SKM-1 (cell line): ENCODE measurements at regions not wholly inside any gene's neighbourhood (a gene's known extent, or its start where the extent isn't known, plus 50 kb on each side); places are given as distances from the start of the nearest gene placed in this dataset.
"Not testable (repeated sequence)": the region's sequence is repeated elsewhere in the genome, so short reads cannot be mapped to it uniquely, and the experiment has no call there.

Source experiments
- DNase-seq: peaks from one replicate; lab custom pipeline; 2025; ENCODE audit not compliant: unreplicated experiment; lab: John Stamatoyannopoulos, UW

DNA sequence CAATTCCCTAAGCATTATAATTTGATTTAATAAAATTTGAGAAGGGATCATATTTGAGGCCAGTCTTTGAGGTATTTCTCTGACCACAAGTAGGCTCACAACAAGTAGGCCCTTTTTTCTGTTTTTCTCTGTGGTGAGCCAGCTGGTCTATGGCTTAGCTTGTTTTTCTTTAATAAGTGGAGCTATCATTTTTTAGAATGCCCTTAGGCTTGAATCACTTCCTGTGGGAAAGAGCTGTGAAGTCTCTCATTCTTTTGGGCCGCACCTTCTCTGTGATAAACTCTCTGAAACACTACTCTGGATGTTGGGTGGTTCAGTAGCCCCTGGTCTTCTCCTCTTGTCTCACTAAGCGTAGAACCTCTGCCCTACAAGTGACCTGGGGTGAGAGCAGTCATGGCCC is 235.9 kb downstream of the SUCLG1 start:
- DNase-seq, result no peak

DNA sequence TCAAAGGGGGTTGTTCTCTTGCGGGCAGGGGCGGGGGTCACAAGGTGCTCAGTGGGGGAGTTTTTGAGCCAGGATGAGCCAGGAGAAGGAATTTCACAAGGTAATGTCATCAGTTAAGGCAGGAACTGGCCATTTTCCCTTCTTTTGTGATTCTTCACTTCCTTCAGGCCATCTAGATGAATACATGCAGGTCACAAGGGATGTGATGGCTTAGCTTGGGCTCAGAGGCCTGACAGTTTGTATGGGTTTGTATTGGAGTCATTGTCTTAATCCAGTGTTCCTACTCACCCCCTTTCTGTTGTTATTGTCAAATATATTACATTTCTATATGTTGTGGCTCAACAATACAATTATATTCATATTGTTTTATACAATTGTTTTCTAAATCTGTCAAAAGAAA is 238.0 kb downstream of the SUCLG1 start:
- not testable (repeated sequence) for DNase-seq

DNA sequence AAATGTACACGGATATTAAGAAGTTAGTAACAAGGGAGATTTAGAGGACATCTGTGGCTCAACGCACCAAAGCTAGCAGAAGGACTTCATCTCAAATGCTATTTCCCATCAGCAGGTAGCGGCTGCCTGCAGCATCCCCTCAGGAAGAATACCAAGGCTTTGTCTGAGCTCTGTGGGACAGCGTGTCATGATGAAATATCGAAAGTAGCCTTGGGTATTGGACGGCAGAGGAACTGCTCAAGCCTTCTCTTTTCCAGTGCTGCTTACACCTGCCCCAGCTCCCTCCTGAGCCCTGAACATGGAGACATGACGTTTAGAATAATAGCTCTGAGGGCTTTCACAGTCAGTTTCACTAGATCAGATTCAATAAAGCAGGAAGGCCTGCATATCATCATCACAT is 241.6 kb downstream of the SUCLG1 start:
- DNase-seq, result no peak

DNA sequence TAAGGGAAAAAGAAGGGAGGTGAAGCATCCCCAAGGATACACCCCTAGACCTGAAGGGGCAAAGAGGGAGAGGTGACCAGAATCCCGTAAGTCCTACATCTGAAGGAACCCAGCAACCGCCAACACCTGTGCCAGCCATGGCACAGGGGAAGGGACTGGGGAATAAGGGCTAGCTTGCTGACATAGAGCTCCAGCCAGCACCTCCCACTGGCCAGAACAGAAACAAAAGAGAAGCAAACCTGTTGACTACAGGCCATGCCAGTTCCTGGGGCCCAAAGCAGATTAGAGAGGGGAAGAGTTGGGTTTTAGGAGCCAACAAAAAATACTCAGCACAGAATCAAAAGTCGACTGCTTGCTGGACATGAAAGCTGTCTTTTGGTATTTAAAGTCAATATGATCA is 244.6 kb downstream of the SUCLG1 start:
- DNase-seq, result no peak

DNA sequence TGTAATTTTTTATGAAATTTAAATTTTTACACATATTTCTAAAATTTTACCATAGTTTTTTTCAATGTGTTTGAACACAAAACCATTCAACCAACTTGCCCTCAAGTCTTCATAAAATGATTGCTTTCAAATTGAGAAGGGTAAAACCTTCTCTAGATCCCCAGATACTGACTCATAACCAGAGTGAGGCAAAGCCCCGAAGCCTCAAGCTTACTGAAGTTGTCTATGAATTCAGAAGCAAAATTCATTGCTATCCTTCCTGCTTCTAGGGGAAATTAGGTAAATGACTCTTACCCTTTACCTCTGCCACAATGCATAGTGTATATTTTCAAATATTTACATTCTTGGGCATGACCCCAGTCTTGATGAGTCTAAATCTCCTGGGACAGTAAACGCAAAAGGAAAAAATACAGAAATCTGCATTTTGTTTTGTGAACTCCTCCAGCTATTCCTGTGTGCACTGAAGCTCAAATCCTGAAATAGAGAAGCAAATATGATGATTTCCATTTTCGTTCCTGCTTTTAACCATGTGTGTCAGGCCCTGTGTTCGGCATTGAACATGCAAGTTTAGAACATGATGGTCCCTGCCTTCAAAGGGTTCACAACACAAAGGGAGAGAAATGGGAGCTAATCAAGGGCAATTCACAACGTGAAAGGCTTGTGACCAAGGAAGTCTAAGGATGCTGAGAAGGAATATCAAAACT is 246.3 kb downstream of the SUCLG1 start:
- no peak for DNase-seq

DNA sequence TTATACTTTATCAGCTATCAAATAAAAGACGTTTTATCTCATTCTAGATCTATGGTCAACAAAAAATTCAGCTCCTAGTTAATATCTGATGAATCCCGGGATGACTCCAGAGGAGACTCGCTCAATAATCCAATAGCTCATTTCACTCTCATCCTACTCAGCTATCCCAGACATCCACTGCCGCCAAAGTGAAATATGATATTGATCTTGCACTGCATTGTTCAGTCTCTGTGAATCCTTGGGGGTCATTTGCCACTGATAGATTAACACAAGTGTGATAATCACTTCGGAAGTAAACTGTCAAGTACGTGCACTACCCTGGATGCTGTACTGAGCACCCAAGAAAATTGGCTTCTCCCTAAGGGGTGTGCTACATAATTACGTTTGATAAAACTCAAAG is 249.1 kb downstream of the SUCLG1 start:
- no peak for DNase-seq

DNA sequence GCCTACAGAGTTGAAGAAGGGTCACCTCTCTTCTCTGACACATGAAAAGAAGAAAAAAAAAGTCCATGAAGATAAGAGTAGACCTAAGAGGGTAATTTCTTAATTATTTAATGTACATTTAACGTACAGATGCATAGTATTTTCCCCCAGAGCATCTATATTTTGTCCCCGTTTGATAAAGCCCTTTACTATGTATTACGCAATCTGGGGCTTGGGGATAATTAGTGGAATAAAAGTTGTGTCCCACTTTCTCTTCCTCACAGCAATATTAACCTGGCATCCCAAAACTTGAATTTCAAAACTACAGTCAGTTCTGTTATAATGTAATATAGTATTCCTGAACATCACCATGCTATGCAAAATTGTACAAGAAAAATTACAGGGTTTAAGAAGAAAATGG is 254.1 kb downstream of the SUCLG1 start:
- DNase-seq, result no peak

DNA sequence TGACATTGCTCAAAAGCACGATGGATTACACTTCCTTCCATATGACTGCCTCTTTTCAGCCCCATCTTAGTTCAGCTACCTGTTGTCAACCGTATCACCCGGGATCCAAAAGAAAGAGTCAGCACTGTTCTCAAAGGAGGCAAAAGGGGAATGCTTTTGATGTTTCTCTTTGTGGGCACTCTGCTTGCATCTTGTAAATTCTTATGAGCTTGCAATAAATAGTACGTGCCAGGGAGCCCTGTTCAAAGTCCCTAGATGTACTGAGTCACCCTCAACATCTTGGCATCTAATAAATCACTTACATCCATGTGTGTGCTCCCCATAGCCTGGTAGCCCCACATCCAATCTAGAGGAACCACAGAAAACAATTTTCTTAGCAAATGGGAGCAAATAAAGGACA is 256.9 kb downstream of the SUCLG1 start:
- DNase-seq, result no peak

DNA sequence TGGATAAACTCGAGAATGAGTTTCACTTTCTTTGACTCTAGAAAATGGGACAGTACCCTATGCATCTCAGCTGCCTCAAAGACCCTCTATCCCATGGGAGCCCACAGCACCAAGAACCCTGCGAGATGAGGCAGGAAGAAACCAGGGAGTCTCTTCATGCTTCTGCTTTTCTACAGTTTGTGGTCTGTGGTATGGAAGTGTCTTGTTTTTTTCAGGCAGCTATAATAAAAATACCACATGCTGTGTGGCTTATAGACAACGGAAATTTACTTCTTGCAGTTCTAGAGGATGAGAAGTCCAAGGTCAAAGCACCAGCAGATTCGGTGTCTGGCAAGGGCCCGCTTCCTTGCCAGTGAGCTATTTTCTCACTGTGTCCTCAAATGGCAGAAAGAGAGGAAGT is 257.9 kb downstream of the SUCLG1 start:
- DNase-seq, result peak; percentile 55

DNA sequence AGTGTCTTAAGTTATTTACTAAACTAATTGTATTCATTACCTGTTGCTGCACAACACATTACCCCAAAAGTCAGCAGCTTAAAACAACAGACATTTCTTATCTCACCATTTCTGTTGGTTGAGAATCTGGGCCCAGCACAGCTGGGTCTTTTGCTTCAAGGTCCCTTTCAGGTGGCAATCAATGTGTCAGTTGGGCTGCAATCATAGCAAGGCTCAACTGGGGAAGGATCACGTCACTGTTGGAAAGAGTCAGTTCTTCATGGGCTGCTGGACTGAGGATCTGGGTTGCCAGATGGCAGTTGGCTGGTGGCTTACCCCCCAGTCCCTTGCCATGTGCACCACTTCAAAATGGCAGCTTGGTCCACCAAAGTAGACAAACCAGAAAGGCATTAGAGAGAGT is 261.2 kb downstream of the SUCLG1 start:
- DNase-seq, result no peak

DNA sequence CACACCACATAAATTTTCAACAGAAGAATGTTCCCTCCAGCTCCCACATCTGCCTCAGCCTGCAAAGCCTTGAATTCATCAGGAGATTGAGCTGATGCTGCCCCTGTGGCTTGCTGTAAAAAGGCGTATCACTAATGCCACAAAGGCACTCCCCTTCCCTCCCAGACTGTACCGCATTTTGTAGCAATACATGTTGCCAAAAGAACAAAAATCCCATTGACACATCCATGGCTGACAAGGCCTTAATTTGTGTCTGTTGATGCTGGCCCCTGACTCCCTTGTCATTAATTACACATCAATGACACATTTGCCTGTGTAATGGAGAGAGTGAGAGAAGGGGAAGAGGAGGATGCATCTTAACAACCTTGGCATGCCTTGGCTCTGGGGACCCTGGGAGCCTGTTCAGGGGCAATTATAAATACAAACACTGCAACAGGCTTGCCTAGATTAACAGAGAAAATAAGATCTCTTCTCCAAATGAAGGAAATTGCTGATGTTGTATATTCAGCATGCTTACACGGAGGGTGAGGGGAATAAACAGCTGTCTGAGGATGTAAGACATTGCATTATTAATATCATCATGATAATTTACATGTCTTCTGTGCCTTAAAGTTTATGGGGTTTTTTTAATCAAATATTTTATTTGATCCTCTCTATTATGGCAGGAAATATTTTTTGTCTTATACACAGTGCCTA is 264.0 kb downstream of the SUCLG1 start:
- DNase-seq, result no peak

DNA sequence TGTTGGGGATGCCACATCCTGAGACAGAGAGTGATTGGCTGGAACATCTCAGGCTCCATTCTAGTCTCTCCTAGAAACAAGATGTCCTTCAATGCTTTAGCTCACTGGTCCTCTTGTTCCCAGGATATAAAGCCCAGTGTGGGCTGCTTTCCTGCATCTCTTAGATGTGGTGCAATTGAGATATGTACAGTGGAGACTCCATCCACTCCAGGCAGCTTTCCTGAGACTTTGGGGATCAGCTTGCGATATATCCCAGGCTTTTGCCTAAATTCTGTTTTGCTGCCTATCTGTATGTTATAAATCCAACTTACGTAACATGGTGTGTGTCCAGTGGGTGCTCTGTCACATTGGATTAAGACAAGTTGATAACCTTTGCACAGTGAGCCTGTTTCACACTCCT is 264.9 kb downstream of the SUCLG1 start:
- DNase-seq, result no peak

DNA sequence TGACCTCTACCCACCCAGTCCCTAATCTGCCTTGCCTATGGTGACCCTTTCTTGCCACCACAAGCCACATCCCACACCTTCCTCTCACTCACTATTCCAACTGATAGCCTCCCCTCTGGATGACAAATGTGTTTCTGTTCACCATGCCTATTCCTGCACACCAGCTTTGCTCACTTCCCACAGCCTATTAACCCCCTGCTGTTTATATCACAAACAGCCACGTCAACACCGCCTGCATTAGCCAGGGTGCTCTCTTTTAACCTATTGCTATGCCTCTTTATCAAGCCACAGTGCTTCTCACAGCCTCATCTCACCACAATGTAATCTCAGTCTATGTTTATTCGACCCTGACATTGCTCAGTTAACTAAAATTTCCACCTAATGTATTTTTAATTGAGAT is 271.8 kb downstream of the SUCLG1 start:
- no peak for DNase-seq

DNA sequence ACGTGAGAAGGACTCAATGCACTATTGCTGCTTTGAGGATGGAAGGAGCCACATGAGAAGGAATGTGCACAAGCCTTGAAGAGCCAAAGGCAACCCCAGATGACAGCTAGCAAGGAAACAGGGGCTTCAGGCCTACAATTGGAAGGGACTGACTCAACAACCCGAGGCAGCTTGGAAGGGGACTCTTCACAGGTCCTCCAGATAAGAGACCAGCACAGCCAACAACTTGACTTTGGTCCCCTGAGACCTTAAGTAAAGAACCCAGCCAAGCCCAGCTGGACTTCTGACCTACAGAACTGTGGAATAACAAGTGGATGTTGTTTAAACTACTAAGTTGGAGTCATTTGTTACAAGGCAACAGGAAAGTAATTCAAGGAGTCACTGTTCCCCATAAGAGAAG is 277.2 kb downstream of the SUCLG1 start:
- DNase-seq, result no peak

DNA sequence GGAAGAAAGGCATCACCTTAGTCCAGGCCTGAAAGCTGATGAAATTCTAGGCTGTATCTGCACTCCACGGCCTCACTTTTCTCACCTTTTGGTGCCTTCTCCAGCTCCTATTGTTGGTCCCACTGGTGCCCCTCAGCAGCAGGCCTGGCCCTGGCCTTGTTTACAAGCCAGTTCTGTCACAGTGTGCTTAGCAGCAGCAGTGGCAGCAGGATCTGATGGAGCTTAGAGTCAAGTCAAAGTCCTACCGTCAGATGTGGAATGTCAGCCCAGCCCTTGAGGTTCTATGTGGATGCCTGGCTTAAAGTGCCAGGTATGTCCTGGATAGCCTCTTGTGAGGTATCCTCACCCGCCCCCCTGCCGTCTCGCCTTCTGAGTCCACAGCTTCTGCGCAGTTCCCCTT is 281.3 kb downstream of the SUCLG1 start:
- DNase-seq, result no peak

DNA sequence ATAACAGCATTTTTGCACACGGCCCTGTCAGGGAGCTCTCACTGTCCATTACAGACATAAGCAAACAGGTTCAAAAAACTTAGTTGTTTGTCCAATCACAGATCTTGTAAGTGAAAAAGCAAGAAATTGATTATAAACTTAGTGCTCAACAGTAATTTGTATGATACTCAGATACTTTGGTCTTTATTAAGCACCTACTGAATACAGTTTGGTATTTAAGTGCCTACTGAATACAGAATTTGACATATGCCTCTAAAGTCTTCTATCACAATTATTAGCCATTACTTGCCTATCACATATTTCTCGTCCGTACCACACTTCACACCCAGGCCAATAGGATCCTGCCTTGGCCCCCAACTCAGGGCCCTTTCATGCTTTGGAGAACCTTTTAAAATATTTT is 283.1 kb downstream of the SUCLG1 start:
- DNase-seq, result no peak

DNA sequence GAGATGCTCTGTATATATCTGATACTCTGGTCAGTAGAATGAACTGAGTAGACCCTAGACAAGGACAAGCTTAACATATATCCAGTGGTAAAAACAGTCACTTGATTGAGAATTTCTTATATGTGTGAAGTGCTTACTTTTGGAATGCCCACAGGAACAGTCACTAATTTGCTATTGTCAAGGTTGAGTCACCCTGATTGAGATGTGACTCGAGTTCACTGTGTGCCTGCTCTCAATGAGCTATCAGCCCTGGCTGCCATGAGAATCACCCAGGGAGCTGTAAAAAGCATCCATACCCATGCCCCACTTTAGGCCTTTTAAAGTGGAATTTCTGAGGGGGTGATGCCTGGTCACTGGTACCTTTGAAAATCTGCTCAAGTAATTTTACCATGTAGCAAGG is 283.7 kb downstream of the SUCLG1 start:
- DNase-seq, result no peak

DNA sequence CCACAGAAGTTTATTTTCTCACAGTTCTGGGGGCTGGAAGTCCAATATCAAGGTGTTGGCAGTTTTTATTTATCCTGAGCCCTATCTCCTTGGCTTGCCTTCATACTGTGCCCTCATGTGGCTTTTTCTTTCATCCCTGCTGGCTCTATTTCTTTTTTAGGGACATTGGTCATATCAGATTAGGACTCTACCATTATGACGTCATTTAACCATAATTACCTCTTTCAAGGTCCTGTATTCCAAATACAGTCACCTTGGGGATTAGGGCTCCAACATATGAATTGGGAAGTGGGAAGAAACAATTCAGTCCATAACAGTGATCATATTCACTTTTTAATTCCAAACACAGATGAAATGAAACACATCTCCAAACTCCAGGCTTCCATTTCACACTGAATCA is 286.0 kb downstream of the SUCLG1 start:
- no peak for DNase-seq

DNA sequence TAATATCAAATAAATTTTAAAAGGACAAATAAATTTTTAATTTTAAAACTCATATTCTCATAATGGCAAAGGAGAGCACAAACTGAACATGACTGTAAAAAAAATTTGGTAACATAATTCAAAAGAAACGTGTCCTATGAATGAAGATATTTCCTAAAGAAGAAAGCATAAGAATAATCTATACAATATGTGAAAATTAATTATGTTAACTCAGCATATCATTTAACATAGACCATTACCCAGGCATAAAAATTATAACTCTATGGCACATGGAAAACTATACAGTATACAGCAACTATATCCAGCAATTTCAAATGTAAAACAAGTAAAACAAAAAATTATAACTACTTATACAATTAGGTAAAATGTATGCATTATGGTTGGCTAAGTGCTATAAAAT is 288.1 kb downstream of the SUCLG1 start:
- DNase-seq, result no peak

DNA sequence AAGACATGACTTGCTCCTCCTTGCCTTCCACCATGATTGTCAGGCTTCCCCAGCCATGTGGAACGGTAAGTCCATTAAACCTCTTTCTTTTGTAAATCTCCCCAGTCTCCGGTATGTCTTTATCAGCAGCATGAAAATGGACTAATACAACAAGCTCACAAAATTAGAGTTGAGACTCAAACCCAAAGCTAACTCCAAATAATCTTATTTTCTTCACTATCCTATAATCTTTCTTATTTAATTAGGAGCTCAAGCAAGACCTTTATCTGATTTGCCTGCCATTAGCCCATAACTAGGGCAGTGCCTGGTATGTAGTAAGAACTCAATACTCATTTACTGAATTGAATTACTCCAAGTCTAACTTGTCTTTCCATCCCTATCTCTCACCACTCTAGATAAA is 289.2 kb downstream of the SUCLG1 start:
- DNase-seq, result no peak

DNA sequence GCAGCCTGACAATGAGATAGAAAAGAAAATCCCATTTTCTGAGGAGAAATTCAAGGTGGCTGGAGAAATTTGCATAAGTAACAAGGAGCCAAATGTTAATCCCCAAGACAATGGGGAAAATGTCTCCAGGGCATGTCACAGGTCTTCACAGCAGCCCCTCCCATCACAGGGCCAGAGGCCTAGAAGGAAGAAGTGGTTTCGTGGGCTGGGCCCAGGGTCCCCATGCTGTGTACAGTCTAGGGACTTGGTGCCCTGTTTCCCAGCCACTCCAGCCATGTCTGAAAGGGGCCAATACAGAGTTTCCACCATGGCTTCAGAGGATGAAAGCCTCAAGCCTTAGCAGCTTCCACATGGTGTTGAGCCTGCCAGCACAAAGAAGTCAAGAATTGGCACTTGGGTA is 290.5 kb downstream of the SUCLG1 start:
- DNase-seq, result not testable (repeated sequence)

DNA sequence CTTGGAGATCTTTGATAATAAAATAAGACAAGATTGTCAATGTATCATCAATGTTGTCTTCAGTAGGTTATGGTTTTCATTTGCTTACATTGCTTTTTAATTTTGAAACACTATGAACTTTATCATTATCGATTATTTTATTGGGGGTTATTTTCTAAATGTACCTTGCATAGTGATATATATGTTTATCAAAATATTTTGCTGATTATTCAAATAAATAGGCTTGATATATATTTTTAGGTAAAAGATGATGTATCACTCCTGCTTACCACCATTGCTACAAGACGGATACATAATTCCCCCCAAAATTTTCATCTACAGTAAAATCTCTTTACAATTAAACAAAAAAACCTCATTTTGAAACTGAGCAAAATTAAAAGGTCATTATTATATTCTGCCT is 293.8 kb downstream of the SUCLG1 start:
- DNase-seq, result no peak

DNA sequence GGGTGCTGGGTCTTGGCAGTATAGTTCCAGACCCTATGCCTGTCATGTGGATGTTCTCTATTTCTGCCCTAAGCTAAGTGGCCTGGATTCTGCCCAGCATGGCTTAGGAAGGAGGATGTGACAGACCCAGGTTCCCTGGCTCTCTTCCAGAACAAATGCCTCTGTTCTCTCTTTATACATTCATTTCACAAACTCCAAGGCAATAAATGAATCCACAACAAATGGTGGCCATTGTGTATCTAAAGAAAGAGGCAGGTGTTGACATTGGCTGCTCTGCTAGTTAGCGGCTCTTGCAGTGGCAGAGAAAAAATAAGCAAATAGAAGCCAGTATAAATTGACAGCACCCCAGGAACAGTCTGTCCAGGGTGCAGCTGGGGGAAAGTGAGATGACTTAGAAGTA is 298.6 kb downstream of the SUCLG1 start:
- DNase-seq, result no peak
